ENCODE measurements at regions not wholly inside any gene's neighbourhood (a gene's known extent, or its start where the extent isn't known, plus 50 kb on each side); places are given as distances from the start of the nearest gene placed in this dataset.

DNA sequence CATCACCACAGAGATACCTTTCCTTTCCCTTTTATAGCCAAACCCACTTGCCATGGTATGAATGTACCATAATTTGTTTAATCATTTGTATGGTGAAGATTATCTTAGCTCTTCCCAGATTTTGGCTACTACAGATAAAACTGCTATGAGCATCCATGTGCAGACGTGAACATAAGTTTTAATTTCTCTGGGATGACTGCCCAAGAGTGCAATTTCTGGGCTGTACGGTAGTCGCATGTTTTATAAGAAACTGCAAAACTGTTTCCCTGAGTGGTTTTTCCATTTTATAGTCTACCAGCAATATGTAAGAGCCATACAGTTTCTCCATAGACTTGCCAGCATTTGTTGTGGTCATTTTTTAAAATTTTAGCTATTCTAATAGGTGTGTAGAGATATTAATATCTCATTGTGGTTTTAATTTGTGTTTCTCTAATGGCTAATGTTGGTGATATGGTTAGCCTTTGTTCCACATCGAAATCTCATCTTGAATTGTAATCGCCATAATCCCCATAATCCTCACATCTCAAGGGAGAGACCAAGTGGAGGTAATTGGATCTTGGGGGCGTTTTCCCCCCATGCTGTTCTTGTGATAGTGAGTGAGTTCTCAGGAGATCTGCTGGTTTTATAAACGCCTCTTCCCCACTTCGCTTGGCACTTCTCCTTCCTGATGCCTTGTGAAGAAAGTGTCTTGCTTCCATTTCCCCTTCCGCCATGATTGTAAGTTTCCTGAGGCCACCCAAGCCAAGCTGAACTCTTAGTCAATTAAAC is 628.5 kb upstream of the KLHL29 start:
- ATAC-seq, result no peak
- H3K4me2 ChIP-seq, result no peak overlapping the region
- H3K4me3 ChIP-seq, result no peak overlapping the region
- H3K9me3 ChIP-seq, result peaks cover 3% of the 10 kb centered on the region; the same call in 2 of the 3 replicates
- H3K4me1 ChIP-seq, result no peaks in the 10 kb centered on the region
- DNase-seq (ENCODE audit: low read depth in 1 of 2, low spot score in 1 of 2), result no peak
- TF ChIP-seq, protein P1, sequence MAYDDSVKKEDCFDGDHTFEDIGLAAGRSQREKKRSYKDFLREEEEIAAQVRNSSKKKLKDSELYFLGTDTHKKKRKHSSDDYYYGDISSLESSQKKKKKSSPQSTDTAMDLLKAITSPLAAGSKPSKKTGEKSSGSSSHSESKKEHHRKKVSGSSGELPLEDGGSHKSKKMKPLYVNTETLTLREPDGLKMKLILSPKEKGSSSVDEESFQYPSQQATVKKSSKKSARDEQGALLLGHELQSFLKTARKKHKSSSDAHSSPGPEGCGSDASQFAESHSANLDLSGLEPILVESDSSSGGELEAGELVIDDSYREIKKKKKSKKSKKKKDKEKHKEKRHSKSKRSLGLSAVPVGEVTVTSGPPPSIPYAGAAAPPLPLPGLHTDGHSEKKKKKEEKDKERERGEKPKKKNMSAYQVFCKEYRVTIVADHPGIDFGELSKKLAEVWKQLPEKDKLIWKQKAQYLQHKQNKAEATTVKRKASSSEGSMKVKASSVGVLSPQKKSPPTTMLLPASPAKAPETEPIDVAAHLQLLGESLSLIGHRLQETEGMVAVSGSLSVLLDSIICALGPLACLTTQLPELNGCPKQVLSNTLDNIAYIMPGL (CRISPR knock-in tag; IDR thresholded peaks at IDR 0.05; ENCODE audit: borderline replicate concordance), result no peak
- TF ChIP-seq JUN (IDR thresholded peaks at IDR 0.05) (no peak), POLR2A (IDR thresholded peaks at IDR 0.05; ENCODE audit: low read length) (no peak), RCOR1 (IDR thresholded peaks at IDR 0.05; ENCODE audit: low read depth, low read length) (no peak), SREBF2 (IDR thresholded peaks at IDR 0.05) (no peak), EP300 (IDR thresholded peaks at IDR 0.05) (no peak), CBX8 (IDR thresholded peaks at IDR 0.05) (no peak), EHMT2 (IDR thresholded peaks at IDR 0.05; ENCODE audit: low read depth) (no peak), HOXB5 (CRISPR knock-in tag; IDR thresholded peaks at IDR 0.05) (no peak), ZC3H11A (IDR thresholded peaks at IDR 0.05) (no peak), ZNF302 (CRISPR knock-in tag; IDR thresholded peaks at IDR 0.05) (no peak), TP53 (CRISPR knock-in tag; IDR thresholded peaks at IDR 0.05) (no peak)
- TF ChIP-seq, protein P2, sequence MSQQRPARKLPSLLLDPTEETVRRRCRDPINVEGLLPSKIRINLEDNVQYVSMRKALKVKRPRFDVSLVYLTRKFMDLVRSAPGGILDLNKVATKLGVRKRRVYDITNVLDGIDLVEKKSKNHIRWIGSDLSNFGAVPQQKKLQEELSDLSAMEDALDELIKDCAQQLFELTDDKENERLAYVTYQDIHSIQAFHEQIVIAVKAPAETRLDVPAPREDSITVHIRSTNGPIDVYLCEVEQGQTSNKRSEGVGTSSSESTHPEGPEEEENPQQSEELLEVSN (IDR thresholded peaks at IDR 0.05; ENCODE audit: borderline replicate concordance, low read depth), result no peak
- TF ChIP-seq, protein P3, sequence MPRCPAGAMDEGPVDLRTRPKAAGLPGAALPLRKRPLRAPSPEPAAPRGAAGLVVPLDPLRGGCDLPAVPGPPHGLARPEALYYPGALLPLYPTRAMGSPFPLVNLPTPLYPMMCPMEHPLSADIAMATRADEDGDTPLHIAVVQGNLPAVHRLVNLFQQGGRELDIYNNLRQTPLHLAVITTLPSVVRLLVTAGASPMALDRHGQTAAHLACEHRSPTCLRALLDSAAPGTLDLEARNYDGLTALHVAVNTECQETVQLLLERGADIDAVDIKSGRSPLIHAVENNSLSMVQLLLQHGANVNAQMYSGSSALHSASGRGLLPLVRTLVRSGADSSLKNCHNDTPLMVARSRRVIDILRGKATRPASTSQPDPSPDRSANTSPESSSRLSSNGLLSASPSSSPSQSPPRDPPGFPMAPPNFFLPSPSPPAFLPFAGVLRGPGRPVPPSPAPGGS (IDR thresholded peaks at IDR 0.05), result no peak
- ChIA-PET CTCF (no interaction called here), POLR2A (no interaction called here)
- no peak overlapping the region for H3K27ac ChIP-seq
- WGBS (ENCODE audit: missing lambda C conversion rate), result 13% methylated on average over 9 of the region's 9 CpGs
- FAIRE-seq, result no peak

DNA sequence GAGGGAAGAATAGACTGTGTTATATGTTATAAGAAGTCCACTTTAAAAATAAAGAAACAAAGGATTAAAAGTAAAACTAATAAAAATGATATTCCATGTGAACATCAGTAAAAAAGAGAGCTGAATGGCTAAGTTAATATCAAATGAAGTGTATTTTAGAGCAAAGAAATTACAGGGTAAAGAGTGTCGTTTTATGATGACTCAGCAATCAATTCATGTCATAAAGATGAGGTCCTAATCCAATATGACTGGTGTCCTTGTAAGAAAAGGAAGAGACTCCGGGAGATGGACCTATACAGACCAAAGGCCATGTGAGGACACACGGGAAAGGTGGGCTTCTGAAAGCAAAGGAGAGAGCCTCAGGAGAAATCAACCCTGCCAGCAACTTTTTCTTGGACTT is 615.5 kb upstream of the KLHL29 start:
- TF ChIP-seq BHLHE40 (IDR thresholded peaks at IDR 0.05; ENCODE audit: low read depth, low read length) (no peak), MAFK (IDR thresholded peaks at IDR 0.05; ENCODE audit: partially characterized antibody) (peak; percentile 97), RFX5 (IDR thresholded peaks at IDR 0.05) (no peak), RNF2 (IDR thresholded peaks at IDR 0.05; ENCODE audit: borderline replicate concordance, low read depth) (no peak)
- TF ChIP-seq, protein P4, sequence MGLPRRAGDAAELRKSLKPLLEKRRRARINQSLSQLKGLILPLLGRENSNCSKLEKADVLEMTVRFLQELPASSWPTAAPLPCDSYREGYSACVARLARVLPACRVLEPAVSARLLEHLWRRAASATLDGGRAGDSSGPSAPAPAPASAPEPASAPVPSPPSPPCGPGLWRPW (IDR thresholded peaks at IDR 0.05), result no peak
- TF ChIP-seq, protein P5, sequence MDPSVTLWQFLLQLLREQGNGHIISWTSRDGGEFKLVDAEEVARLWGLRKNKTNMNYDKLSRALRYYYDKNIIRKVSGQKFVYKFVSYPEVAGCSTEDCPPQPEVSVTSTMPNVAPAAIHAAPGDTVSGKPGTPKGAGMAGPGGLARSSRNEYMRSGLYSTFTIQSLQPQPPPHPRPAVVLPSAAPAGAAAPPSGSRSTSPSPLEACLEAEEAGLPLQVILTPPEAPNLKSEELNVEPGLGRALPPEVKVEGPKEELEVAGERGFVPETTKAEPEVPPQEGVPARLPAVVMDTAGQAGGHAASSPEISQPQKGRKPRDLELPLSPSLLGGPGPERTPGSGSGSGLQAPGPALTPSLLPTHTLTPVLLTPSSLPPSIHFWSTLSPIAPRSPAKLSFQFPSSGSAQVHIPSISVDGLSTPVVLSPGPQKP (IDR thresholded peaks at IDR 0.05; ENCODE audit: low read depth, low read length), result no peak
- DNase-seq (ENCODE audit: low read depth in 1 of 2, low spot score in 1 of 2) (no peak), FAIRE-seq (no peak), ATAC-seq (no peak)
- Histone ChIP-seq H3K4me2 (no peak overlapping the region), H3K4me3 (no peak overlapping the region), H3K9me3 (no peaks in the 10 kb centered on the region; the same call in 2 of the 3 replicates), H3K4me1 (no peaks in the 10 kb centered on the region), H3K27ac (no peak overlapping the region)
- POLR2A ChIA-PET, result no interaction called here
- 0% methylated on average over 3 of the region's 3 CpGs for WGBS (ENCODE audit: missing lambda C conversion rate)
- CTCF ChIA-PET, result no interaction called here
